K562 (cell line): ENCODE measurements at regions not wholly inside any gene's neighbourhood (a gene's known extent, or its start where the extent isn't known, plus 50 kb on each side); places are given as distances from the start of the nearest gene placed in this dataset.

Experiments
- ATAC-seq: fragments of 200-7000 bp; cut with Tn5 transposase; 3 replicates; pipeline ENCODE4 v1.9.1; 2020; ENCODE audit warnings: moderate library complexity
- BruUV-seq: library from RNA; stranded (reverse); fragments of 400-500 nt; replicated peaks from 2 replicates; lab custom pipeline; 2021; lab: Mats Ljungman, UMichigan
- CTCF ChIA-PET: fragments of 300-600 bp; formaldehyde crosslinking; extraction: SDS; loops from one replicate; lab custom pipeline; 2021; ENCODE audit warnings: low intra/inter-chr PET ratio; lab: Yijun Ruan, JAX
- POLR2A ChIA-PET: fragments of 300-600, 350-650 bp; sonication (Branson Sonifier 250); formaldehyde crosslinking; extraction: SDS; loops from one replicate; lab custom pipeline; 2021; ENCODE audit warnings: antibody characterized with exemption, inconsistent platforms; lab: Yijun Ruan, JAX
- DNase-seq, 4 experiments: peaks; one replicate each; pipeline versions ENCODE4 v3.0.0 to v3.0.0-alpha.2; 2011 to 2018; ENCODE audit warnings: low spot score in 3 of 4, mixed read lengths in 3 of 4; ENCODE audit errors: extremely low read depth in 1 of 4
- FAIRE-seq: peaks from 2 replicates; lab custom pipeline; 2011; peaks lifted over from hg19 to GRCh38; lab: Jason Lieb, UNC
- H2AFZ ChIP-seq: 2 replicates; pipeline ENCODE4 v1.6.0; 2011; ENCODE audit warnings: low read depth, low read length, control low read depth, inconsistent platforms
- H3K27ac ChIP-seq: fragments of 200-600 bp; 3 replicates; pipeline ENCODE4 v1.8.0; 2011; ENCODE audit warnings: low read depth, mild to moderate bottlenecking, control low read depth, inconsistent platforms, low read length, moderate library complexity, mixed read lengths; ENCODE audit errors: extremely low read depth
- H3K27me3 ChIP-seq, 2 experiments: fragments of 300-600 bp in 1 of 2; 2 replicates in 1 of 2; 3 replicates in 1 of 2; pipeline versions ENCODE4 v1.6.0 to v1.8.0; 2011; ENCODE audit warnings: inconsistent platforms in 2 of 2, low read length in 2 of 2, mild to moderate bottlenecking in 1 of 2, mixed read lengths in 1 of 2, moderate library complexity in 1 of 2; ENCODE audit not compliant: control insufficient read depth in 2 of 2, insufficient read depth in 2 of 2
- H3K36me3 ChIP-seq: fragments of 300-600 bp; 3 replicates; pipeline ENCODE4 v1.8.0; 2011; ENCODE audit warnings: mild to moderate bottlenecking, low read length, inconsistent platforms; ENCODE audit not compliant: control insufficient read depth, insufficient read depth
- H3K4me1 ChIP-seq, 2 experiments: fragments of 200-600 bp in 1 of 2; replicated peaks in 1 of 2; 2 replicates in 1 of 2; 3 replicates in 1 of 2; pipeline versions ENCODE4 v1.5.1 to v1.8.0; 2011; ENCODE audit warnings: inconsistent platforms in 2 of 2, low read length in 2 of 2, mild to moderate bottlenecking in 1 of 2, mixed read lengths in 1 of 2, moderate library complexity in 1 of 2; ENCODE audit not compliant: control insufficient read depth in 2 of 2, insufficient read depth in 2 of 2
- H3K4me2 ChIP-seq: 2 replicates; pipeline ENCODE4 v1.6.1; 2011; ENCODE audit warnings: low read length, control low read depth, inconsistent platforms, mixed read lengths; ENCODE audit not compliant: insufficient read depth
- H3K4me3 ChIP-seq: fragments of 200-600 bp; sonication (generic), shearing (Covaris generic); 2 replicates; pipeline ENCODE4 v1.5.1; 2016; ENCODE audit warnings: control low read depth, inconsistent platforms
- H3K79me2 ChIP-seq: fragments of 200-600 bp; 3 replicates; pipeline ENCODE4 v1.8.0; 2011; ENCODE audit warnings: low read length, inconsistent platforms; ENCODE audit not compliant: control insufficient read depth, insufficient read depth
- H3K9ac ChIP-seq, 2 experiments: 2 replicates each; pipeline versions ENCODE4 v1.6.0 to v1.6.1; 2011; ENCODE audit warnings: low read depth in 2 of 2, low read length in 2 of 2, control low read depth in 1 of 2, inconsistent platforms in 1 of 2, mild to moderate bottlenecking in 1 of 2, mixed read lengths in 1 of 2; ENCODE audit not compliant: insufficient read depth in 1 of 2
- H3K9me1 ChIP-seq: one replicate; pipeline ENCODE4 v1.6.0; 2011; ENCODE audit warnings: inconsistent platforms, mild to moderate bottlenecking, low read length, moderate library complexity; ENCODE audit not compliant: control insufficient read depth, insufficient read depth
- H3K9me3 ChIP-seq: replicated peaks from 2 replicates; pipeline ENCODE4 v1.5.1; 2011; ENCODE audit warnings: low read depth, low read length, inconsistent platforms; ENCODE audit not compliant: control insufficient read depth, insufficient read depth
- H4K20me1 ChIP-seq: replicated peaks from 2 replicates; pipeline ENCODE4 v1.6.1; 2011; ENCODE audit warnings: low read length, inconsistent platforms, mixed read lengths; ENCODE audit not compliant: control insufficient read depth, insufficient read depth
- BRD9 ChIP-seq: fragments of 450-650 bp; IDR thresholded peaks from 2 replicates; pipeline ENCODE4 v1.6.1; 2018; ENCODE audit warnings: low read depth; ENCODE audit not compliant: partially characterized antibody
- CGGBP1 ChIP-seq: fragments of 250-450 bp; sonication (Bioruptor Pico); IDR thresholded peaks from 2 replicates; pipeline ENCODE4 v1.9.0; 2021; ENCODE audit warnings: mild to moderate bottlenecking
- HSF4 ChIP-seq: fragments of 250-450 bp; sonication (Bioruptor Pico); IDR thresholded peaks from 2 replicates; pipeline ENCODE4 v2.1.2; 2022; ENCODE audit warnings: mild to moderate bottlenecking, moderate library complexity, borderline replicate concordance
- JUN ChIP-seq, 2 experiments: sonication (generic) in 1 of 2; formaldehyde crosslinking in 1 of 2; IDR thresholded peaks; 2 replicates each; pipeline versions ENCODE4 v1.6.1 to v1.8.0; 2012 to 2022; ENCODE audit warnings: borderline replicate concordance in 2 of 2, mild to moderate bottlenecking in 2 of 2, improper control_type of control experiment in 1 of 2, low read depth in 1 of 2, low read length in 1 of 2, missing genetic modification reagents in 1 of 2
- JUND ChIP-seq, 2 experiments: IDR thresholded peaks; 2 replicates in 1 of 2; 3 replicates in 1 of 2; pipeline ENCODE4 v1.6.1; 2011; ENCODE audit warnings: borderline replicate concordance in 2 of 2, low read depth in 2 of 2, low read length in 2 of 2, improper control_type of control experiment in 1 of 2, missing biosample characterization in 1 of 2, missing genetic modification characterization in 1 of 2, missing genetic modification reagents in 1 of 2
- MCM5 ChIP-seq: fragments of 450-650 bp; IDR thresholded peaks from 2 replicates; pipeline ENCODE4 v1.6.1; 2016; ENCODE audit warnings: low read depth
- NUFIP1 ChIP-seq: fragments of 450-650 bp; IDR thresholded peaks from 2 replicates; pipeline ENCODE4 v1.6.1; 2018; ENCODE audit not compliant: partially characterized antibody
- POLR3A ChIP-seq: IDR thresholded peaks from 2 replicates; pipeline ENCODE4 v1.6.1; 2011; ENCODE audit warnings: borderline replicate concordance, mild to moderate bottlenecking, moderate library complexity; ENCODE audit not compliant: insufficient read length, insufficient read depth; ENCODE audit errors: extremely low read depth
- RBM39 ChIP-seq: fragments of 200-400 bp; formaldehyde crosslinking; optimal IDR thresholded peaks from 2 replicates; pipeline ENCODE3; 2018; ENCODE audit warnings: low read depth, low read length
- SUPT5H ChIP-seq: fragments of 450-650 bp; IDR thresholded peaks from 2 replicates; pipeline ENCODE4 v1.6.1; 2016
- ZNF239 ChIP-seq: fragments of 250-450 bp; sonication (Bioruptor Pico); IDR thresholded peaks from 2 replicates; pipeline ENCODE4 v1.4.0; 2020; ENCODE audit warnings: mild to moderate bottlenecking
- WGBS: fragments of 100-300 bp; shearing (Covaris generic); methylation state at CpG from one replicate; pipeline ENCODE4 v1.1.6; 2016; ENCODE audit warnings: low coverage, mixed read lengths; ENCODE audit not compliant: insufficient coverage; ENCODE audit errors: missing lambda C conversion rate; 5-methylcytosine and 5-hydroxymethylcytosine counted together
- in situ Hi-C: fragments of 300-500 bp; cut with MboI; formaldehyde crosslinking; loops from 4 replicates; pipeline ENCODE4 v1.15.0; 2018; ENCODE audit warnings: inconsistent platforms, mixed read lengths
- intact Hi-C: fragments of 100-400 bp; cut with micrococcal nuclease; formaldehyde crosslinking; loops from 2 replicates; pipeline ENCODE4 v1.14.2; 2022

GRCh38 chrX:37906357-37906756, 59.0 kb upstream of the DYNLT3 start (continued):
- TF ChIP-seq CGGBP1 (CRISPR knock-in tag) (no peak), POLR3A (no peak), BRD9 (no peak)
- TF ChIP-seq, all 486 proteins: peak for 0

- no peak overlapping the region for H3K4me3 ChIP-seq
- ChIA-PET POLR2A (no interaction called here), CTCF (no interaction called here)
- H3K9me3 ChIP-seq = no peaks in the 10 kb centered on the region
- H3K9me1 ChIP-seq = no peaks in the 10 kb centered on the region
- TF ChIP-seq NUFIP1 = no peak
- DNase-seq (no peak), FAIRE-seq (no peak), ATAC-seq (no peak)
- no peaks in the 10 kb centered on the region for H4K20me1 ChIP-seq
- H3K27ac ChIP-seq = no peak overlapping the region
- intact Hi-C loops = loop anchor here (2.0 kb wide), 1 partner anchor 75 kb away; no protein-coding TSS in a partner anchor
- no peaks in the 10 kb centered on the region for H3K36me3 ChIP-seq
- BruUV-seq = no TSS peak
- no peak overlapping the region for H3K4me2 ChIP-seq
- H3K27me3 ChIP-seq = peaks cover 2 to 4% of the 10 kb centered on the region in 2 experiments; a peak in 3 of 5 replicates
- in situ Hi-C loops = no loop called here
- no peak overlapping the region for H2AFZ ChIP-seq
- H3K79me2 ChIP-seq = no peaks in the 10 kb centered on the region
- H3K9ac ChIP-seq = no peak overlapping the region
- WGBS = 15% methylated on average over 1 of the region's 1 CpG
- peaks cover 0 to 7% of the 10 kb centered on the region in 2 experiments; a peak in 2 of 5 replicates for H3K4me1 ChIP-seq
Measured at GRCh38 chrX:37910186-37910585, 62.8 kb upstream of the DYNLT3 start.

GRCh38 chrX:37912304-37912703, 64.9 kb upstream of the DYNLT3 start:
- FAIRE-seq = no peak
- H3K4me3 ChIP-seq = no peak overlapping the region
- in situ Hi-C loops (no loop called here), intact Hi-C loops (no loop called here)
- CTCF ChIA-PET = no interaction called here
- no peak overlapping the region for H3K4me2 ChIP-seq
- H3K4me1 ChIP-seq = no peaks in the 10 kb centered on the region
- BruUV-seq = no TSS peak
- WGBS = 2% methylated on average over 3 of the region's 3 CpGs
- no peak for DNase-seq
- H3K79me2 ChIP-seq = no peaks in the 10 kb centered on the region
- H2AFZ ChIP-seq = no peak overlapping the region
- H3K36me3 ChIP-seq = no peaks in the 10 kb centered on the region
- POLR2A ChIA-PET = interaction anchor here (1.4 kb wide), 1 partner anchor 15 kb away, joined by 3 read pairs; no protein-coding TSS in a partner anchor
- H3K27me3 ChIP-seq = no peaks in the 10 kb centered on the region
- H4K20me1 ChIP-seq = no peaks in the 10 kb centered on the region
- ATAC-seq = no peak
- no peak overlapping the region for H3K27ac ChIP-seq
- no peaks in the 10 kb centered on the region for H3K9me3 ChIP-seq
- no peak overlapping the region for H3K9ac ChIP-seq
- H3K9me1 ChIP-seq = no peaks in the 10 kb centered on the region
- peak; percentile 53; the same call in 1 of the 2 replicates for TF ChIP-seq JUND (IDR thresholded peaks at IDR 0.05; ENCODE audit: borderline replicate concordance, low read depth, low read length)
- TF ChIP-seq JUND (tag; IDR thresholded peaks at IDR 0.05; ENCODE audit: borderline replicate concordance, low read depth, low read length) = peak; percentile 60; the same call in 1 of the 3 replicates
- no peak for TF ChIP-seq ZNF239 (CRISPR knock-in tag)
- no peak for TF ChIP-seq HSF4 (CRISPR knock-in tag)
- TF ChIP-seq JUN (IDR thresholded peaks at IDR 0.05; ENCODE audit: borderline replicate concordance, low read depth, low read length) = 0 out of 2 replicates have a peak, but pooled peaks have one; percentile 22
- TF ChIP-seq JUN (CRISPR knock-in tag; IDR thresholded peaks at IDR 0.05; ENCODE audit: borderline replicate concordance) = no peak
- no peak for TF ChIP-seq SUPT5H
- TF ChIP-seq RBM39 = no peak
- no peak for TF ChIP-seq MCM5
